ENCODE measurements at regions not wholly inside any gene's neighbourhood (a gene's known extent, or its start where the extent isn't known, plus 50 kb on each side); places are given as distances from the start of the nearest gene placed in this dataset.
"Not testable (repeated sequence)": the region's sequence is repeated elsewhere in the genome, so short reads cannot be mapped to it uniquely, and the experiment has no call there.

DNA sequence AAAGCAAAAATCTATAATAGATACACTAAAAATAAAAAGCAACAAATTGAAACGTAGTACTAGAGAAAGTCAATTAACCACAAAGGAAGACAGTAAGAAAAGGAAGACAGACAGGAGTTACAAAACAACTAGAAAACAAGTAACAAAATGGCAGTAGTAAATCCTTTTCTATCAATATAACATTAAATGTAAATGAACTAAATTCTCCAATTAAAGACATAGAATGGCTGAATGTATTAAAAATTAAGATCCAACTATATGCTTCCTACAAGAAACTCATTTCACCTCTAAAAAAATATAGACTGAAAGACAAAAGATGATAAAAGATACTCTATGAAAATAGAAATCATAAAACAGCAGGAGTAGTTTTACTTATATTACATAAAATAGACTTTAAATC is 79.1 kb downstream of the CTH start:
- DNase-seq (ENCODE audit: low read depth) = no peak

DNA sequence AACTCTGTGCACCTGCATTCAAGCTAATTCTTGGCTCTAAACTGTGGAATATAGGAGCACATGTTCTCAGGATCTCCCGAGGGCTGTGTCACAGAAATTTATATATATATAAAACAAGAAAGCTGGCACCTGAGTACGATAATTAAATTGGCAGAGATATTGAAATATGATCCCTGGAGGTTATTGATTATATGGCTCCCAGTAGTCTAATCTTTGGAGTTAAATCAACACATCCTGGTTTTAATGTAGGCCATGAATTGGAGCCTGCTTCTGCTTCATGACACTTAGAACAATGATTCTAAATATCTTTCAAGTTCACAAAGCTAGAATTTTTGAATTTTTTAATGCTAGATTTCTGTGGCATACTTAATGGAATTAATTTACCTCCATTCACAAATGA is 84.3 kb downstream of the CTH start:
- no peak for DNase-seq (ENCODE audit: low read depth)

DNA sequence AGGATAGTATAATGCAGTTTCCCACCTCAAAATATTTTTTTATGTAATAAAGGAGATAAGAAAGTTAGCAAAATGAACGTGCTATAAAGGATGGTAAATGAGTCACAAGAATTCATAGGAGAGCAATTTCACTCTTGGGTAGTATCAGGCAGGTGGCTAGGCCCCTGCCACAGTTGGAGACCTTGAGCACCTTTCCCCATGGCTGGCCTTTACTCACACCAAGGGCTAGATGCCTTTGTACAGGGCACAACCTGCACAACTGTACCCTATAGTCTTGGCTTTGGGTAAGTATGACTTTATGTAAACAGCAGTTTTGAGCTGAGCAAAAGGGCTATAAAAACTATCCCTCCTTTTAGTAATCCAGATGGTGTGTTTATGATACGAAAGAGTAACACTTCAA is 85.1 kb downstream of the CTH start:
- no peak for DNase-seq (ENCODE audit: low read depth)

DNA sequence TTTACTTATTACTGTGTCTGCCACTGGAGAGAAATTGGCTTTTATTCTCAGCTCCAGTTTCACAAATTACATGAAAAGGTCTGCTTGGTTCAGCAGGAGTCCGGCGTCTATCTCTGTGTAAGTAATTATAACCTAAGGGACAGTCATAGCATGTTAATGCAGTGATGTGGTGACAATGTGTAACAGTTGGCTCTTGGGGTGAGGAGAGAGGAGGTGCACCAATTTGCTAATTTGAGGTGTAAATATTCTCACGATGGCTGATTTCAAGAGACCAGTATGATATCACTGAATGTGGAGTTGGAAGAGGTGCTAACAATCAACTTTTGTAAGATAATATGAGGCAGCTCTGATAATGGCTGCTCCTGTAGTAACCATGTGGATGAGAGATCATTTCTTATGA is 86.1 kb downstream of the CTH start:
- DNase-seq (ENCODE audit: low read depth) = no peak

DNA sequence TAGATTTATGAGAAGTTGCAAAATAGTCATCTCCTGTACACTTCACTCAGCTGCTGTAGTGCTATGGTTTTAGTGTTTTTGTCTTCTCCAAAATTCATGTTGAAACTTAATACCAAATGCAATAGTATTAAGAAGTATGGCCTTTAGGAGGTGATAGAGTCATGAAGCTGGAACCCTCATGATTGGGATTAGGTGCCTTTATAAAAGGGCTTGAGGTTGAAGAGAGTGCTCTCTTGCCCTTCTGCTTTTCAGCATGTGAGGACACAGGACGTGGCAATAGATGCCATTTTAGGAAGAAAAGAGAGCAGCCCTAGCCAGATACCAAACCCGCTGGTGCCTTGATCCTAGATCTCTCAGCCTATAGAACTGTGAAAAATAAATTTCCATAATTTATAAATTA is 87.6 kb downstream of the CTH start:
- no peak for DNase-seq (ENCODE audit: low read depth)

DNA sequence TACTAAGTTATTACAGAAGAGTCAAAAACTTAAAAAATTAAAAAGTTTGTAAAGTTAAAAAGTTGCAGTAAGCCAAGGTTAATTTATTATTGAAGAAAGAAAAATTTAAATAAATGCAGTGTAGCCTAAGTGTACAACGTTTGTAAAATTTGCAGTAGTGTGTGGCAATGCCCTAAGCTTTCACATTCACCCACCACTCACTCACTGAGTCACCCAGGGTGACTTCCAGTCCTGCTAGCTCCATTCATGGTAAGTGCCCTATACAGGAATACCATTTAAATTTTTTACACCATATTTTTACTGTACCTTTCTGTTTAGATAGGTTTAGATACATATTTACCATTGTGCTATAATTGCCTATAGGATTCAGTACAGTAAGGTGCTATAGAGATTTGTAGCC is 88.6 kb downstream of the CTH start:
- no peak for DNase-seq (ENCODE audit: low read depth)

DNA sequence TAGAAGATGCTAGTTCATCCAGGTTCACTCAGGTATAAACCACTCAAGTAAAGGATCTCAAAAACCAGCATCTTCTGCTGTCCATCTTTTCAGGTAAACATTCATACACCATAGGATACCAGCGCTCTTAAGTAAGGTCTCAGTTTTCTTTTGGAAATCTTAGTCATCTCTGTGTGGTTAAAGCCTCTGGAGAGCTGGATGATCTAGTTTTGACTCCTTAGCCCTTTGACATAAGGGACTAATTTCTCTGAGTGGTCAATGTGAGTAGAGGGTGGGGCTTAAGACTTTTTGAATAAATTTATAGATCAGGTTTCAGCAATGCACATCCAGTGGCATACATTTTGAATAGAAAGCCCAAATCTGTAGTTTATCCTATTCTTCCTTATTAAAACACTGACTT is 92.3 kb downstream of the CTH start:
- DNase-seq (ENCODE audit: low read depth) = no peak

DNA sequence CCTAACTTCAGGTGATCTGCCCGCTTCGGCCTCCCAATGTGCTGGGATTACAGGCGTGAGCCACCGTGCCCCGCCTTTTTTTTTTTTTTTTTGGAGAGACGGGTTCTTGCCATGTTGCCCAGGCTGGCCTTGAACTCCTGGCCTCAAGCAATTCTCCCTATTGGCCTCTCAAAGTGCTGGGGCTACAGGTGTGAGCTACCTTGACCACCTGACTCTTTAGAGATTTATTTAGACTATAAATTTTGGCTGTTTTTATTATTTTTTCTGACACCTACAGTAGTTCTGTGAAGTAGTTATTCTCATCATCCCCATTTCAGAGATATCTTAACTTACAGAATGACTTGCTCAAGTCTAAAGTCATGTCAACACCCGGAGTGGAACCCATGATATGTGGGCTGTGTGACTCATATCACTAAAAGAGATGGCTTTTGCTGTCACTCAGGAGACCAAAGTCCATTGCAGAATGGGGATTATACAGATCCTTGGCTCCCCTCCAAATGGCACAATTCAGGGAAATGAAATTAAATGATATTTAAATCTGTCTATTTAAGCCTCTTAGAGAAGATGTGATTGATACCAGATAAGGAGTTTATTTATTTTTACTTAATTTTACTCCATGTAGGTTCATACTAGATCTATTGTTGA is 93.2 kb downstream of the CTH start:
- DNase-seq (ENCODE audit: low read depth) = no peak

DNA sequence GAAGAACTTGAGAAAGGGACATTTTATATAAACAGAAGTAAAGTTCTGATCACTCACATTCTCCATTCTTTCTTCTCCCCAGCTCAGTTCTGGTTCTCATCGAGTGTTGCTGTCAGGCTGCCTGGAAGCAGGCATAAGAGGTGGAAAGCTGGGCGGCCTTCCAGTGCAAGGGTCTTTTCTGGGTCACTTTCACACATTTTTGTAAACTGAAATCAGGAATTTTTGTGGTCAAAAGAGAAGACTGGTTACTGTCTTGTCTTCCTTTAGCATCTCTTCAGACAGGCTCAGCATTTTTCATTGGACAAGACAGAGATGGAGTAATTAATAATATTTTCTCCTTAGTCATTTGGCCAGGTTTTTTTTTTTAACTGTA is 93.7 kb downstream of the CTH start:
- no peak for DNase-seq (ENCODE audit: low read depth)

DNA sequence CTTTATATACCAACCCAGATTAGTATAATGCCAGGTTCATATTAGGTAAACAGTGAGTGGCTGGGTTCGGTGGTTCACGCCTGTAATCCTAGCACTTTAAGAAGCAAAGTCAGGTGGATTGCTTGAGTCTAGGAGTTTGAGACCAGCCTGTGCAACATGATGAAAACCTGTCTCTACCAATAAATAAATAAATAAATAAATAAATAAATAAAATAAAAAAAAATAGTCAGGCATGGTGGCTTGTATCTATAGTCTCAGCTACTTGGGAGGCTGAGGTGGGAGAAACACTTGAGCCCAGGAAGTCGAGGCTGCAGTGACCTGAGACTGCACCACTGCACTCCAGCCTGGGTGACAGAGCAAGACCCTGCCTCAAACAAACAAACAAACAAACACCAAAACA is 96.9 kb downstream of the CTH start:
- DNase-seq (ENCODE audit: low read depth) = not testable (repeated sequence)

DNA sequence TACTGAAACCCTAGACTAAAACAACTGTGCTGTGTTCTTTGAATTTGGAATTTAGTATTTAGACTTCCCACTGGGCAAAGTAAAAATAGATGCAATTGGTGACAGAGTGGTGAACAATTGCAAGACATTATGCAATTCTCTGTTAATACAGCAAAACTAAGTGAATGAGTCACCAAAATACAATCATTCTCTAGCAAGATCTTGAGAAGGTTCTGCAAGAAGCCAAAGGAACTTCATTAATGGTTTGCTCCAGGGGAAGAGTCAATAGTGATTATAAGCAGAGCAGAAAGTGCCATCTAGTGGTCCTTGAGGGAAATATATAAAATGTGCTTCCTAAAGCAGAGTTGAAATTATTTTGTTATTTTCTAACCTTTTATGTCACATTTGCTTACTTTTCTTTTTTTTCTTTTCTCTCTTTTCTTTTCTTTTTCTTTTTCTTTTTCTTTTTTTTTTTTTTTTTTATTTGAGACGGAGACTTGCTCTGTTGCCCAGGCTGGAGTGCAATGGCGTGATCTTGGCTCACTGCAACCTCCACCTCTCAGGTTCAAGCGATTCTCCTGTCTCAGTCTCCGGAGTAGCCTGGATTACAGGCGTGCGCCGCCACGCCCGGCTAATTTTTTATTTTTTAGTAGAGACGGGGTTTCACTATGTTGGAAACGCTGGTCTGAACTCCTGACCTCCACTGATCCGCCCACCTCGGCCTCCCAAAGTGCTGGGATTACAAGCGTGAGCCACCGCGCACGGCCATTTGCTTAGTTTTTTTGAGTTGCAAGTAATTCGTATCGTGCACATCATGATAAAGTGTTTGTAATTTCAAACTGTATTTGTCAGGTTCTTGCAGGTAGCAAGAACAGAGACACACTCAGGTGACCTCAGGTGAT is 99.2 kb downstream of the CTH start:
- peak; percentile 97 for DNase-seq (ENCODE audit: low read depth)

DNA sequence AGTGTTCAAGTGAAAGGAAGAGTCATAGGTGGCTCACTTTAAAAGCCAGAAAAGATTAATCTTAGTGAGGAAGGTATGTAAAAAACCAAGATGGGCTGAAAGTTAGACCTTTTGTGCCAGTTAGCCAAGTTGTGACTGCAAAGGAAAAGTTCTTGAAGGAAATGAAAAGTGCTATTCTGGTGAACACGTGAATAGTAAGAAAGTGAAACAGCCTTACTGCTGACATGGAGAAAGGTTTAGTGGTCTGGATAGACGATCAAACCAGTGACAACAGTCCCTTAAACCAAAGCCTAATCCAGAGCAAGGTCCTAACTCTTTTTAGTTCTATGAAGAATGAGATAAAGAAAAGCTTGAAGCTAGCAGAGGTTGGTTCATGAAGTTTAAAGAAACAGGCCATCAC is 106.4 kb downstream of the CTH start:
- no peak for DNase-seq (ENCODE audit: low read depth)

DNA sequence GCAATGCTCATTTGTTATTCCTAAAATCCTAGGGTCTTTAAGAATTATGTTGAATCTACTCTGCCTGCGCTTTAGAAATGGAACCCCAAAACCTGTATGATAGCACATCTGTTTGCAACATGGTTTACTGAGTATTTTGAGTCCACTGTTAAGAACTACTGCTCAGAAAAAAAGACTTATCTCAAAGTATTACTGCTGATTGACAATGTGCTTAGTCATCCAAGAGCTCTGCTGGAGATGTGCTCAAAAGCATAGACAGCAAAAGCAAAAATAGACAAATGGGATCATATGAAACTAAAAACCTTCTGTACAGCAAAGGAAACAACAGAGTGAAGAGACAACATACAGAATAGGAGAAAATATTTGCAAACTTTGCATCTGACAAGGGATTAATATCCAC is 107.0 kb downstream of the CTH start:
- DNase-seq (ENCODE audit: low read depth) = no peak

DNA sequence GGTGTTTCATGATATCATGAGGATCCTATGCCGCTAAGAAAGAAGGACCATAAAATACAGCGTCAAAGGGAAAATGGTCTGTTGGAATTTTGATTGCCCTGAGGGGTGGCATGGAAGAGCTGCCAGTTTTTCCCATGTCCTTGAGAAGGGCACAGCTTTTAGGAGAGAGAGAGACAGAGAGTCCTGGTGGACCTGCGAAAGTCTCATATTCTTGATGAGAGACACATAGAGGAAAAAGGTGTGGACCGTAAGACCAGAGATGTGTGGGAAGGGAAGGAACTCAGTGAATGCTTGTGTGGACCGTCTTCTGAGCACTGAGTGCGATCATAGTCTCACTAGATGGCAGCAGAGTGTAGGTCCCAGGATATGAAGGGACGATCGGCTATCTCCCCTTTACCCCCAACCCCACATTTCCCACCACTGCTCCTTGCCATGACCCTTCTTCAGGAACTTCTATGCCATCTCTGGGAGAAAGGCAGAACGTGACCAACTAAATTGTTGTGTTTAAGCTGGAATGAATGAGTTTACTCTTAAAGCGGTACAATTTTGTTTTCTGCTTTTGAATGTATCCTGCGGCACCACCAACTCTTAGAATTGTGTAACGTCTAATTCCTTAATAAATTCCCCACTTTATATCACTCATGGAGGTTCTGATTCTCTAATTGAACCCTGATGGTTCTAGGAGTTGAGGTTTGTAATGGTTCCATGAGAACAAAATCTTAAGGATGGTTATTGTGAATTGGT is 117.7 kb downstream of the CTH start:
- peak; percentile 13 for DNase-seq (ENCODE audit: low read depth)

DNA sequence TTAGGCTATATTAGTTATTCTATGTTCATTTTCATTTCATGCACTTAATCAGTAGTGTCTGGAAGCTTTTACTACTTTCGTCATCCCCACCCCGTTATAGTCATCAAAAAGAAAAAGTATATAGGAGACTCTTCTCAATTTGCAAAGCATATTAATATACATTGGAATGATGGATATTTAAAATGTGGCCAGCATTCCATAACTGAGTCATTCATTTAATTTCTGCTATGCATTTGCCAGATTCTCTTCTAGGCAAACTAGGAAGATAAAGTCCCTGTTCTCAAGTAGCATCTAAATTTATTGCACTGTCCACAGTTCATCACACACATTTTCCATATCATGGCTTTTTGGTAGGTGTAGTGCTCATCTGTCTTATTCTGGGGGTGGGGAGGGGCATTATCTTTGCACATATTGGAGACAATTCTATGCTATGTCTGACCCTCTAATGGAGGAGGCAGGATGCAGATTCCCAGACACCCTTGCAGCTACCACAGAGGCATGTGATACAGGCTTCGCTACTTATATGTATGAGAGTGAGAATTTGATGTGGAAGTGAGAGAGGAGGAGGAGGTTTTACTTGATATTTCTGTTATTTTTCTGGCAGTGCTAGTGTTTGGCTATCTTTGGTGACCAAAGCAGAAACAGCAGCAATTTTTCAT is 125.8 kb downstream of the CTH start:
- no peak for DNase-seq (ENCODE audit: low read depth)

DNA sequence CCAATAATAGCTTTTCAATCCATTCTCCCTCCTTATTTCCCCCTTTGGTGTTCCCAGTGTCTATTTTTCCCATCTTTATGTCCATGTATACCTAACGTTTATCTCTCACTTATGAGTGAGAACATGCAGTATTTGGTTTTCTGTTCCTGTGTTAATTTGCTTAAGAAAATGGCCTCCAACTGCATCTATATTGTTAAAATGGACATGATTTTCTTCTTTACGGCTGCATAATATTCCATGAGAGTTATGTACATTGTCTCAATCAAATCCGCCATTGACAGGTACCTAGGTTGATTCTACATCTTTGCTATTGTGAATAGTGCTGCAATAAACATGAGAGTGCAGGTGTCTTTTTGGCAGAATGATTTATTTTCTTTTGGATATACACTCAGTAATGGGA is 126.7 kb downstream of the CTH start:
- no peak for DNase-seq (ENCODE audit: low read depth)

DNA sequence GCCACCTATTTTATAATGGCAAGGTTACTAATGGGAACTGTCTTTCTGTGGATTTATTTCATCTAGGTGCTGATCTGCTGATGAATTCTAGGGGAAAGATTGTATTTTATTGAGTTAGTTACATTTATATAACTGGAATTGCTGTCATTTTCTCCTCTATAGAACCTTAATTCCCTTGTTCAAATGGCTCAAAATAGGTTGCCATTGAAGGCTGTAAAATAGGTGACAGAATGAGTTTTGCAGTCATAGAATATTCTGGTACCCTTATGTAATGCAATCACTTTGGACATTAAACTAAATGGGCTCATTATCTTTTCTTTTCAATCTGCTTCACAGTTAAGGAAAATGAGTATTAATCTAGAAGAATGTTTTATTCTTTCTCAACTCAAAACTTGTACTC is 131.0 kb downstream of the CTH start:
- no peak for DNase-seq (ENCODE audit: low read depth)

DNA sequence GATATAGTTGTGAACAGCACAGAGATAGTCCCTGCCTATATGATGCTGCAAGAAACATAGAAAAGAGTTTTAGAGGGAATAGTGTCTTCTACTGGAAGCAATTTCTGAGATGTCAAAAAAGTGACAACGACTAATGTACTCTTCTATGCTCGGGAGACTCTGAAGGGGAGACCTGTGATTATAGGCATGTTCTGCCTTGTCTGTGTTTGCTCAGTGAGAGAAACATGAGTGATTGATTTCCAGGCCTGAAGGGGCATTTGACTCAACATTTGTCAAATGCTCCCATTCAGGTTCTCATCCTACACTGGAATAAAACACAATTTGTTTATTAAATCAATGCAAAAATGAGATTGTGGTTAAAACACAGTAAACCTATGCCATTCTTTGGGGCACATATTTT is 131.8 kb downstream of the CTH start:
- DNase-seq (ENCODE audit: low read depth) = no peak

DNA sequence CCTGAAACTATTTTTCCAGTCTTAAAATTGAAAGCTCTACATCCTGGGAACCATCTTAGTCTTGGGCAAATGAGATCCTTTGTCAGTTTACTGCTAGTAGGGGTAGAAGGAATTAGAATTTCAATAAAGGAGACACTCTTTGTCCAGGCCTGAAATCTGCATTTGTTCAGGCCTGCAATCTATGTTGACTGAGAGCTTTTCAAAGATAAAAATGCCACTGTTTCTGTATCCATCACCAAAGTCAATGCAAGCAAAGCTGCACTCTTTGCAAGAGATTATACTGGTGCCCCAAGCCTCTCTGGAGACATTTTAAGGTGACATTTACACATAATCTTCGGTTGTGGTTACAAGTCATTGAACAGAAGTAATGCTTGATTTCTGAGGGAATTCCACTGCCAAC is 135.7 kb downstream of the CTH start:
- no peak for DNase-seq (ENCODE audit: low read depth)

DNA sequence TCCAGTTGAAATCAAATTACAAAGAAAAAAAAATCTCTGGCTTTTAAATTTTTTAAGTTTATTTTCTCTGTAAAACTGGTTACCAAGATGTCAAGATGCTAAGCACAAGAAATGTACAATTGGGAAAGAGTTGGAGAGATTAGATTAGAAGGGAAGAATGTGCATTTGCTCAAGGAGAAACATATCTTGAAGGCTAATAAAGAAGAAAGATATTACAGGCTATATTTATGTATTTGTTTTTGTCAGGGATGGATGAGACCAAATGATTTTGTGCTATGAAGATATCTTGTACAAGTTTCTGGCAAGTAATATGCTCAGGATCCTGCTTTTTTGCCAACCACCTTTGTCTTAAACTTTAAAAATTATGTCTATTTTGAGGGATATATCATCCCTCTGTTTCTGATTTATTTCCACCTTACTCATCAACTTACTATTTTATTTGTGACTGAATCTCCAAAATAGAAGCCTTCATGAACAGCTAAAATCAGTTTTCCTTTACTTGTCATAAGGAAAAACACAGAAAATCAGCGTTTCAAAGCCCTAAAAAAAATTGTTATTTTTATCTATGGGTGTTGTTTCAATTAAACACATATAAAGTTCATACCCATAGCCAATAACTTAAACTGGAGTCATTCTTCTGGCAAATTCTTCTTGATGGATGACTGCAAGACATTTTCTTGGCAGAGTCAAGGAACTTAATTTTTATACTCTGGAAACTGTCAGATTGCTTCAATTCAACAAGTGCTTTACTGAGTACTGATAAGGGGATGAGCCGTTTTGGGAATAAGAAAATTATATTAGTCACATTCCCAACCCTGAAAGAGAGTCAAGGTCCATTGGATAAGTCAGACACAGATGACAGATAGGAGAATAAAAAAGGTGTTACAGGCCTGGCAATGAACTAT is 141.8 kb downstream of the CTH start:
- DNase-seq (ENCODE audit: low read depth) = no peak

DNA sequence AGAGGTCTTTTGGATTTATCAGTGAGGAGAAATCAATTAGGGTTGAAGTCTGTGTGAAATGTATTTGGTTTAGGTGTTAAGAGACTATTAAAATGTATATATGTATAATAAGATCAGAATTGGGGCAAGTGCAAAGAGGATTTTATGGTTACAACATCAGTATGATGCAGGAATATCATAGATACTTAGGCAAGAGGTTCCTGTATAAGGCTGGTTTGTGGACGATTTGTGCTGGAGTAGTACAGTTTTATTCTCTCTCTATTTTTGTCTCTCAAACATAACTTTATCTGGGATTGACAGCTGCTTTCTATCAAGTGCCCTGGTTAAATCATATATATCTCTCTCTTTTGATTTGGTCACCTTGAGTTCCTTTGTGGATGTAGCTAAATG is 142.5 kb downstream of the CTH start:
- no peak for DNase-seq (ENCODE audit: low read depth)

DNA sequence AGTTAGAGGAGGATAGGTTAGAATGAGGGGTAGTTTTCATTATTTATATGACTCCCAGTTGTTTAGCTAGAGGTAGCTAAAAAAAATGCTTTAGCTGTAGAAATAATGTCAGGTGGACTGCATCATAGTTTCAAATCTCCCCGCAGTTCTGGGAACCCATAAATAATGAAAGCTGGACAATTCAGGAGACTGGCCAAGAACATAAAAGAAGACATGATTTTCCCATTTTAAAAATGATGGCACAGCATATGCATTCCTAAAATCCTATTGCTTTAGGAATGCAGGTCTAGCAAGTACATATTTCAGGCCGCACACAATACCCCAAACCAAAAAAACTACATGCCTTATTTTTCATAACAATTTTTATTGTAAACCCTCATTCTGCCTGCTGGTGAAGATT is 143.3 kb downstream of the CTH start:
- DNase-seq (ENCODE audit: low read depth) = no peak

All from fibroblast of the conjunctiva (primary cell).